ENCODE measurements at regions not wholly inside any gene's neighbourhood (a gene's known extent, or its start where the extent isn't known, plus 50 kb on each side); places are given as distances from the start of the nearest gene placed in this dataset.

- Mint-ChIP-seq H3K27ac (no peak overlapping the region), H3K9me3 (peaks cover 0 to 5% (median 0%) of the 10 kb centered on the region in 7 donors), H3K4me3 (no peak overlapping the region), H3K27me3 (peaks cover 8% of the 10 kb centered on the region), H3K4me1 (no peaks in the 10 kb centered on the region), H3K36me3 (no peaks in the 10 kb centered on the region)
- Histone ChIP-seq H3K27me3 (ENCODE audit: control insufficient read depth, insufficient read depth, low read length) (no peaks in the 10 kb centered on the region), H3K4me1 (ENCODE audit: control insufficient read depth, insufficient read depth, low read length, poor library complexity, severe bottlenecking) (no peaks in the 10 kb centered on the region), H3K4me3 (ENCODE audit: low read depth, low read length) (no peak overlapping the region), H3K36me3 (ENCODE audit: control insufficient read depth, insufficient read depth, low read length) (no peaks in the 10 kb centered on the region), H3K9me3 (ENCODE audit: control insufficient read depth in 2 of 2, low read length in 2 of 2) (peaks cover 0 to 1% of the 10 kb centered on the region in 2 experiments), H3K27ac (ENCODE audit: insufficient read depth, low read length, poor library complexity, severe bottlenecking) (no peak overlapping the region)
- ATAC-seq (ENCODE audit: low read depth in 2 of 2) (no peak), DNase-seq (no peak)
Measured at GRCh38 chr20:40309731-40310130, 379.3 kb downstream of the MAFB start.

DNA sequence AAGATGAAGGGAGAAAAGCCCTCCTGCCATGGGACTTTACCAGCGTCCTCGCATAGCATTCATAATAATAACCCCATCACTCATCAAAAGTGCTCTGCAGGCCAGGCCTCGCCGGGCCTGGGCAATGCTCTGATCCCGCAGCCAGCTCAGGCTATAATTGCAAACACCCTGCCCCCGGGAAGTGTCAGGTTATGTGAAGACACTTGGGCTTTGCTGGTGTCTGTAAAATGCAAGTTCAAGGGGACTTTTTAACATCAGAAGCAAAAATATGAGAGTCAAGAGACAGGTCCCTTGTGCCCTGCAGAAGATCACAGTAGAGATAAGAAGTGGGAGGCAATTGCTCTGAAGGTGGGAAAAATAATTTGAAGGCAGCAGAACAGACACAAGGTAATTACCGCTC lies 381.0 kb downstream of the MAFB start:
- Mint-ChIP-seq H3K4me1 (no peaks in the 10 kb centered on the region), H3K27me3 (peaks cover 8% of the 10 kb centered on the region), H3K9me3 (peaks cover 0 to 5% (median 3%) of the 10 kb centered on the region in 7 donors), H3K27ac (no peak overlapping the region), H3K4me3 (no peak overlapping the region), H3K36me3 (no peaks in the 10 kb centered on the region)
- ATAC-seq (ENCODE audit: low read depth in 2 of 2) (no peak), DNase-seq (no peak)
- Histone ChIP-seq H3K4me3 (ENCODE audit: low read depth, low read length) (no peak overlapping the region), H3K27me3 (ENCODE audit: control insufficient read depth, insufficient read depth, low read length) (no peaks in the 10 kb centered on the region), H3K9me3 (ENCODE audit: control insufficient read depth in 2 of 2, low read length in 2 of 2) (peaks cover 0 to 1% of the 10 kb centered on the region in 2 experiments), H3K27ac (ENCODE audit: insufficient read depth, low read length, poor library complexity, severe bottlenecking) (no peak overlapping the region), H3K4me1 (ENCODE audit: control insufficient read depth, insufficient read depth, low read length, poor library complexity, severe bottlenecking) (no peaks in the 10 kb centered on the region), H3K36me3 (ENCODE audit: control insufficient read depth, insufficient read depth, low read length) (no peaks in the 10 kb centered on the region)

DNA sequence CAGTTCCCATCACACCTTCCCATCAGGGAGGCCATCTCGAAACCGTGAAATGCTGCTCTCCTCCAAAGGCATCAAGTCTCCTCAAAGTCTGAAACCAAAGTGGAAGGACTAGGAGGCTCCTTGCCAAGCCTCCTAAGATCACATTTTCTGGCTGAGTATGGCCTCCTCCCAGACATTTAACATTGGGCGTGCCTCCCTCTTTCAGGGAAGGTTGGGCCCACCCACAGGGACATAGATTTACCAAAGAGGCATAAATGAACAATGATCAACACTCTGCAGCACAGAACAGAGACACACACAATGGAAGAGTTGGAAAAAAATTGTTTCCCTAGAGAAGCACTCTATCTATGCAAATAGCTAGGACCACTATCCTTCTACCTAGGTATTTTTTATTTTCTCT lies 381.8 kb downstream of the MAFB start:
- Histone ChIP-seq H3K36me3 (ENCODE audit: control insufficient read depth, insufficient read depth, low read length) (no peaks in the 10 kb centered on the region), H3K9me3 (ENCODE audit: control insufficient read depth in 2 of 2, low read length in 2 of 2) (peaks cover 0 to 1% of the 10 kb centered on the region in 2 experiments), H3K27me3 (ENCODE audit: control insufficient read depth, insufficient read depth, low read length) (no peaks in the 10 kb centered on the region), H3K27ac (ENCODE audit: insufficient read depth, low read length, poor library complexity, severe bottlenecking) (no peak overlapping the region), H3K4me1 (ENCODE audit: control insufficient read depth, insufficient read depth, low read length, poor library complexity, severe bottlenecking) (no peaks in the 10 kb centered on the region), H3K4me3 (ENCODE audit: low read depth, low read length) (no peak overlapping the region)
- H3K9me3 Mint-ChIP-seq, result peaks cover 0 to 5% (median 2%) of the 10 kb centered on the region in 7 donors
- no peak overlapping the region for H3K27ac Mint-ChIP-seq
- H3K4me3 Mint-ChIP-seq, result no peak overlapping the region
- H3K4me1 Mint-ChIP-seq, result no peaks in the 10 kb centered on the region
- no peak for DNase-seq
- no peak for ATAC-seq (ENCODE audit: low read depth in 2 of 2)
- no peaks in the 10 kb centered on the region for H3K36me3 Mint-ChIP-seq
- peaks cover 8% of the 10 kb centered on the region for H3K27me3 Mint-ChIP-seq

- no peak overlapping the region for H3K27ac ChIP-seq (ENCODE audit: insufficient read depth, low read length, poor library complexity, severe bottlenecking)
- DNase-seq, result no peak
- ATAC-seq (ENCODE audit: low read depth in 2 of 2), result no peak
- Mint-ChIP-seq H3K9me3 (peaks cover 0 to 5% (median 0%) of the 10 kb centered on the region in 7 donors), H3K4me3 (no peak overlapping the region), H3K27me3 (peaks cover 8% of the 10 kb centered on the region), H3K27ac (no peak overlapping the region), H3K4me1 (no peaks in the 10 kb centered on the region), H3K36me3 (no peaks in the 10 kb centered on the region)
- H3K9me3 ChIP-seq (ENCODE audit: control insufficient read depth in 2 of 2, low read length in 2 of 2), result no peaks in the 10 kb centered on the region
- H3K4me1 ChIP-seq (ENCODE audit: control insufficient read depth, insufficient read depth, low read length, poor library complexity, severe bottlenecking), result no peaks in the 10 kb centered on the region
- no peaks in the 10 kb centered on the region for H3K27me3 ChIP-seq (ENCODE audit: control insufficient read depth, insufficient read depth, low read length)
- no peak overlapping the region for H3K4me3 ChIP-seq (ENCODE audit: low read depth, low read length)
- no peaks in the 10 kb centered on the region for H3K36me3 ChIP-seq (ENCODE audit: control insufficient read depth, insufficient read depth, low read length)
Measured at GRCh38 chr20:40305303-40305702, 383.7 kb downstream of the MAFB start.

GRCh38 chr20:40304119-40304613 lies 384.9 kb downstream of the MAFB start:
- no peak overlapping the region for H3K27ac ChIP-seq (ENCODE audit: insufficient read depth, low read length, poor library complexity, severe bottlenecking)
- no peaks in the 10 kb centered on the region for H3K9me3 ChIP-seq (ENCODE audit: control insufficient read depth in 2 of 2, low read length in 2 of 2)
- DNase-seq (no peak), ATAC-seq (ENCODE audit: low read depth in 2 of 2) (no peak)
- Mint-ChIP-seq H3K27me3 (peaks cover 8% of the 10 kb centered on the region), H3K4me3 (no peak overlapping the region), H3K36me3 (no peaks in the 10 kb centered on the region), H3K4me1 (no peaks in the 10 kb centered on the region), H3K9me3 (peaks cover 0 to 5% (median 0%) of the 10 kb centered on the region in 7 donors), H3K27ac (no peak overlapping the region)
- H3K4me1 ChIP-seq (ENCODE audit: control insufficient read depth, insufficient read depth, low read length, poor library complexity, severe bottlenecking), result no peaks in the 10 kb centered on the region
- H3K36me3 ChIP-seq (ENCODE audit: control insufficient read depth, insufficient read depth, low read length), result no peaks in the 10 kb centered on the region
- no peaks in the 10 kb centered on the region for H3K27me3 ChIP-seq (ENCODE audit: control insufficient read depth, insufficient read depth, low read length)
- H3K4me3 ChIP-seq (ENCODE audit: low read depth, low read length), result no peak overlapping the region

DNA sequence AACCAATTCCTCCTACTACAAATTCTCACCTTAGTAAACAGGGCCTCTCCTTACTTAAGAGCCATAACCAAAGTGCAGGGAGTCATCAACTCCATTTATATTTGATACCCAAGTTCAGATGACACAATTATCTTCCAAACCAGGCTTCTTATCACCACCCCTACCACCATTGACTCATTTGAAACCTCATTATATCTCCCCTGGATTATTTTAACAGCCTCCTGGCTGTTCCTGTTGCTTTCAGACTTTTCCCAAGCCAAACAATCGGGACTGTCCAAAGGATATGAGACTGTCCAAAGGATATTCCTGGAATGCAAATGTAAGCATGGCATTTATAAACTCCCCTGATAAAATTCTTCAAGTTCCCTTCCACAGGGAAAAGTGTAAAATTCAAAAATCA lies 394.3 kb downstream of the MAFB start:
- H3K9me3 ChIP-seq (ENCODE audit: control insufficient read depth in 2 of 2, low read length in 2 of 2), result no peaks in the 10 kb centered on the region
- Mint-ChIP-seq H3K27ac (no peak overlapping the region), H3K4me1 (no peaks in the 10 kb centered on the region), H3K4me3 (no peak overlapping the region), H3K9me3 (peaks cover 0 to 1% (median 0%) of the 10 kb centered on the region in 7 donors), H3K27me3 (no peaks in the 10 kb centered on the region), H3K36me3 (no peaks in the 10 kb centered on the region)
- DNase-seq (no peak), ATAC-seq (ENCODE audit: low read depth in 2 of 2) (no peak)
- H3K27ac ChIP-seq (ENCODE audit: insufficient read depth, low read length, poor library complexity, severe bottlenecking), result no peak overlapping the region
- H3K4me1 ChIP-seq (ENCODE audit: control insufficient read depth, insufficient read depth, low read length, poor library complexity, severe bottlenecking), result no peaks in the 10 kb centered on the region
- no peaks in the 10 kb centered on the region for H3K36me3 ChIP-seq (ENCODE audit: control insufficient read depth, insufficient read depth, low read length)
- no peak overlapping the region for H3K4me3 ChIP-seq (ENCODE audit: low read depth, low read length)
- no peaks in the 10 kb centered on the region for H3K27me3 ChIP-seq (ENCODE audit: control insufficient read depth, insufficient read depth, low read length)

DNA sequence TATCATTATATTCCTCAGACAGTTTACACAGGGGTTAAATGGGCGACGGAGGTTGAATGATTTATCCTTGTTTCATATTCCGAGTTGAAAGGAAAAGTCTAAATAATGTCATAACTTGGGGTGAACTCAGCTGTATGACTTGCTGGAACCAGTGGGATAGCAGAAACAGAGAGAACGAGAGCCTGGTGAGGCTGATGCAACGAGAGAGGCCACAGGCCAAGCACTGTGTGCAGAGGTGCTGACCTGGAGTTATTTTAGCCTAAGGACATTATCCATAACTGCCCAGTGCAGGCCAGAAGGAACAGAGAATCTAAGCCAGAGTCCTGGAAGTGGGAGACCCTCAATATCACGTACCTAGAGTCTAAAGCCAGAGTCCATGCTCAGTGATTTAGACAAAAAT lies 394.9 kb downstream of the MAFB start:
- Mint-ChIP-seq H3K27me3 (no peaks in the 10 kb centered on the region), H3K9me3 (peaks cover 0 to under 1% (median 0%) of the 10 kb centered on the region in 7 donors), H3K4me1 (no peaks in the 10 kb centered on the region), H3K4me3 (no peak overlapping the region), H3K27ac (no peak overlapping the region), H3K36me3 (no peaks in the 10 kb centered on the region)
- Histone ChIP-seq H3K4me3 (ENCODE audit: low read depth, low read length) (no peak overlapping the region), H3K36me3 (ENCODE audit: control insufficient read depth, insufficient read depth, low read length) (no peaks in the 10 kb centered on the region), H3K27me3 (ENCODE audit: control insufficient read depth, insufficient read depth, low read length) (no peaks in the 10 kb centered on the region), H3K9me3 (ENCODE audit: control insufficient read depth in 2 of 2, low read length in 2 of 2) (no peaks in the 10 kb centered on the region), H3K27ac (ENCODE audit: insufficient read depth, low read length, poor library complexity, severe bottlenecking) (no peak overlapping the region), H3K4me1 (ENCODE audit: control insufficient read depth, insufficient read depth, low read length, poor library complexity, severe bottlenecking) (no peaks in the 10 kb centered on the region)
- DNase-seq, result no peak
- ATAC-seq (ENCODE audit: low read depth in 2 of 2), result no peak

- no peaks in the 10 kb centered on the region for H3K27me3 ChIP-seq (ENCODE audit: control insufficient read depth, insufficient read depth, low read length)
- DNase-seq, result no peak
- H3K36me3 Mint-ChIP-seq, result no peaks in the 10 kb centered on the region
- H3K9me3 ChIP-seq (ENCODE audit: control insufficient read depth in 2 of 2, low read length in 2 of 2), result no peaks in the 10 kb centered on the region
- H3K9me3 Mint-ChIP-seq, result peaks cover 0 to 2% (median 0%) of the 10 kb centered on the region in 7 donors
- H3K27ac ChIP-seq (ENCODE audit: insufficient read depth, low read length, poor library complexity, severe bottlenecking), result no peak overlapping the region
- H3K36me3 ChIP-seq (ENCODE audit: control insufficient read depth, insufficient read depth, low read length), result no peaks in the 10 kb centered on the region
- H3K4me3 Mint-ChIP-seq, result no peak overlapping the region
- H3K4me1 Mint-ChIP-seq, result no peaks in the 10 kb centered on the region
- no peak overlapping the region for H3K27ac Mint-ChIP-seq
- ATAC-seq (ENCODE audit: low read depth in 2 of 2), result no peak
- no peaks in the 10 kb centered on the region for H3K4me1 ChIP-seq (ENCODE audit: control insufficient read depth, insufficient read depth, low read length, poor library complexity, severe bottlenecking)
- H3K4me3 ChIP-seq (ENCODE audit: low read depth, low read length), result no peak overlapping the region
- H3K27me3 Mint-ChIP-seq, result no peaks in the 10 kb centered on the region
Measured at GRCh38 chr20:40293740-40294139, 395.3 kb downstream of the MAFB start.

Data from CD4-positive, CD25-positive, alpha-beta regulatory T cell (primary cell).